ENCODE measurements at regions not wholly inside any gene's neighbourhood (a gene's known extent, or its start where the extent isn't known, plus 50 kb on each side); places are given as distances from the start of the nearest gene placed in this dataset.
A peak's percentile ranks its signal among the peaks of the same experiment; 100 is the strongest.

DNA sequence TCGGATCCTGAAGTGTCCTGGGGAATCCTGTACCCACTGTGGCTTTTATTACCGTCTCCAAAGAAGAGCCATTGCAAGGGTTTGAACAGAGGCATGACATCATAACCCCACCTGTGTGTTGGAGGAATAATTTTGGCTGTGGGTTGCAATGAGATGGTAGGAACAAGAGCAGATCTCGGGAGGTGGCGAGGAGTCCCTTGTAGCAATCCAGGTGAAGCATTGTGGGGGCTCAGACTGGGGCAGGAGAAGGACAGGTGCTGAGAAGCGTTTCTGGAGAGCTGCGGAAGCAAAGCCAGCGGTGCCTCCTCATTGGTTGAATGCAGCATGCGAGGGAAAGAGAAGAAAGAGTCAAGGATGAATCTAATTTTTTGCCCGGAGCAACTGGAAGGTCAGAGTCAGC is 382.4 kb downstream of the EFNB2 start:
- in situ Hi-C loops (cut with MboI; ENCODE audit: low sequenced_read_pairs) (no loop called here), intact Hi-C loops (cut with micrococcal nuclease) (loop anchor here (10.0 kb wide), 1 partner anchor 818 kb away; no protein-coding TSS in a partner anchor), dilution Hi-C loops (cut with HindIII; ENCODE audit: low sequenced_read_pairs, unreplicated experiment) (no loop called here)
- H3K9me1 ChIP-seq (ENCODE audit: insufficient read depth, low read length): 0 out of 2 replicates have a peak, but pooled peaks cover 3% of the 10 kb centered on the region
- no peak overlapping the region for H3K18ac ChIP-seq (ENCODE audit: low read depth, low read length)
- no peak overlapping the region for H3K56ac ChIP-seq (ENCODE audit: extremely low read depth, insufficient read depth, low read length)
- no peak overlapping the region for H3K27ac ChIP-seq (ENCODE audit: insufficient read depth, low read length)
- peak overlapping the region; percentile 26; the same call in 1 of the 2 replicates for H3K14ac ChIP-seq (replicated peaks; ENCODE audit: low read depth, low read length)
- H3K4ac ChIP-seq (ENCODE audit: low read depth, low read length): peak overlapping the region; percentile 37
- no peaks in the 10 kb centered on the region for H3K79me1 ChIP-seq (ENCODE audit: low read depth in 1 of 2, low read length in 2 of 2)
- peak overlapping the region; percentile 68; the same call in 1 of the 3 replicates for H2BK15ac ChIP-seq (ENCODE audit: low read depth, low read length)
- ATAC-seq (ENCODE audit: low read depth) (no peak), DNase-seq (no peak)
- no peak overlapping the region for H3K4me3 ChIP-seq (ENCODE audit: insufficient read depth, low read depth, low read length)
- no peaks in the 10 kb centered on the region for H3K27me3 ChIP-seq (ENCODE audit: control insufficient read depth, insufficient read depth, low read length)
- H2BK20ac ChIP-seq (ENCODE audit: low read depth, low read length): peak overlapping the region; percentile 57
- 100% methylated on average over 9 of the region's 9 CpGs; no CpG with 5 or more reads in 1 of the 2 experiments for WGBS, 2 experiments (ENCODE audit: extremely low coverage in 2 of 2, insufficient read length in 1 of 2)
- peak overlapping the region; percentile 40; the same call in 1 of the 2 replicates for H2AK5ac ChIP-seq (ENCODE audit: low read depth, low read length)
- H2AK9ac ChIP-seq (replicated peaks; ENCODE audit: low read depth, low read length, poor library complexity): no peak overlapping the region
- BruUV-seq (replicated peaks): no TSS peak
- peaks cover 10% of the 10 kb centered on the region for H3K4me1 ChIP-seq (ENCODE audit: control insufficient read depth, insufficient read depth, low read length)
- H4K91ac ChIP-seq (ENCODE audit: insufficient read depth, low read depth, low read length): peak overlapping the region; percentile 41; the same call in 1 of the 2 replicates
- no peak overlapping the region; the same call in 1 of the 2 replicates for H4K5ac ChIP-seq (ENCODE audit: low read depth, low read length)
- H4K8ac ChIP-seq (ENCODE audit: low read depth in 2 of 2, low read length in 2 of 2): 0 out of 4 replicates have a peak overlapping the region, but pooled peaks of 1 of the 2 experiments have one; percentile 20
- no peak overlapping the region for H3K23ac ChIP-seq (ENCODE audit: low read depth, low read length)
- no peaks in the 10 kb centered on the region for H3K36me3 ChIP-seq (ENCODE audit: control insufficient read depth, insufficient read depth, low read length)
- no peaks in the 10 kb centered on the region for H4K20me1 ChIP-seq (ENCODE audit: insufficient read depth, low read length)
- peak overlapping the region; percentile 60 for H2BK120ac ChIP-seq (ENCODE audit: low read depth, low read length)
- ChIA-PET CTCF (no interaction called here), POLR2A (ENCODE audit: unreplicated experiment) (no interaction called here)
- TF ChIP-seq RCOR1 (IDR thresholded peaks at IDR 0.05; ENCODE audit: insufficient replicate concordance, low read length) (no peak), FOS (IDR thresholded peaks at IDR 0.05; ENCODE audit: low read depth, low read length) (no peak), RFX5 (IDR thresholded peaks at IDR 0.05; ENCODE audit: low read depth, low read length) (no peak), BHLHE40 (IDR thresholded peaks at IDR 0.05; ENCODE audit: low read depth, low read length) (no peak), USF2 (IDR thresholded peaks at IDR 0.05; ENCODE audit: low read depth, low read length) (no peak), CEBPB (IDR thresholded peaks at IDR 0.05; ENCODE audit: low read depth, low read length) (no peak), RAD21 (IDR thresholded peaks at IDR 0.05; ENCODE audit: low read length) (no peak), SMC3 (IDR thresholded peaks at IDR 0.05; ENCODE audit: low read depth, low read length) (no peak), POLR2A (IDR thresholded peaks at IDR 0.05; ENCODE audit: low read depth, low read length) (no peak), MXI1 (IDR thresholded peaks at IDR 0.05; ENCODE audit: borderline replicate concordance, low read depth, low read length) (no peak), CHD1 (IDR thresholded peaks at IDR 0.05; ENCODE audit: low read depth, low read length) (no peak)
- TF ChIP-seq, protein P1, sequence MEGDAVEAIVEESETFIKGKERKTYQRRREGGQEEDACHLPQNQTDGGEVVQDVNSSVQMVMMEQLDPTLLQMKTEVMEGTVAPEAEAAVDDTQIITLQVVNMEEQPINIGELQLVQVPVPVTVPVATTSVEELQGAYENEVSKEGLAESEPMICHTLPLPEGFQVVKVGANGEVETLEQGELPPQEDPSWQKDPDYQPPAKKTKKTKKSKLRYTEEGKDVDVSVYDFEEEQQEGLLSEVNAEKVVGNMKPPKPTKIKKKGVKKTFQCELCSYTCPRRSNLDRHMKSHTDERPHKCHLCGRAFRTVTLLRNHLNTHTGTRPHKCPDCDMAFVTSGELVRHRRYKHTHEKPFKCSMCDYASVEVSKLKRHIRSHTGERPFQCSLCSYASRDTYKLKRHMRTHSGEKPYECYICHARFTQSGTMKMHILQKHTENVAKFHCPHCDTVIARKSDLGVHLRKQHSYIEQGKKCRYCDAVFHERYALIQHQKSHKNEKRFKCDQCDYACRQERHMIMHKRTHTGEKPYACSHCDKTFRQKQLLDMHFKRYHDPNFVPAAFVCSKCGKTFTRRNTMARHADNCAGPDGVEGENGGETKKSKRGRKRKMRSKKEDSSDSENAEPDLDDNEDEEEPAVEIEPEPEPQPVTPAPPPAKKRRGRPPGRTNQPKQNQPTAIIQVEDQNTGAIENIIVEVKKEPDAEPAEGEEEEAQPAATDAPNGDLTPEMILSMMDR (conservative IDR thresholded peaks at IDR 0.05; ENCODE audit: low read depth, low read length): no peak
- no peak overlapping the region for H2AFZ ChIP-seq (replicated peaks; ENCODE audit: low read length, poor library complexity)
- no peak overlapping the region for H3K4me2 ChIP-seq (ENCODE audit: low read depth, low read length)
- peak overlapping the region; percentile 37 for H2BK5ac ChIP-seq (ENCODE audit: low read depth, low read length, poor library complexity, severe bottlenecking)
- H3K9ac ChIP-seq (ENCODE audit: low read depth, low read length): no peak overlapping the region
- no peaks in the 10 kb centered on the region for H3K9me3 ChIP-seq (ENCODE audit: control insufficient read depth, insufficient read depth, low read length)

All from IMR-90 (cell line).